ENCODE measurements at regions not wholly inside any gene's neighbourhood (a gene's known extent, or its start where the extent isn't known, plus 50 kb on each side); places are given as distances from the start of the nearest gene placed in this dataset.
"Not testable (repeated sequence)": the region's sequence is repeated elsewhere in the genome, so short reads cannot be mapped to it uniquely, and the experiment has no call there.

DNA sequence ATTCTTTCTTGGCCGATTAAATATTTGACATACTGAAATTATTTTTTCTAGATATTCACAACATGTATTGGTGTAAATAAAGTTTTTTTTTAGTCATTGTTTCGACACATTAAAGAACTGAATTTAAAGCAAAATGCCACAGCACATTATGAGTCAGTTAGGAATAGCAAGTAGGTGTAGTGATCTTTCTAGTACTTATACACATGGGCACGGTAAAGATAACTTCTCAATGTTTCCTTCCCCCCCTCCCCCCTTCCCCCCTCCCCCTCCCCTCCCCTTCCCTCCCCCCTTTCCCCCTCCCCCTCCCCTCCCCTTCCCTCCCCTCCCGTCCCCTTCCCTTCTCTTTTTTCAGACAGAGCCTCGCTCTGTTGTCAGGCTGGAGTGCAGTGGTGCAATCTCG lies 1269.9 kb downstream of the ADGRL3 start:
- TF ChIP-seq POLR2A (IDR thresholded peaks at IDR 0.05; ENCODE audit: low read depth, low read length), result no peak
- no peak for DNase-seq (ENCODE audit: insufficient read length, low spot score)
- FAIRE-seq, result no peak

DNA sequence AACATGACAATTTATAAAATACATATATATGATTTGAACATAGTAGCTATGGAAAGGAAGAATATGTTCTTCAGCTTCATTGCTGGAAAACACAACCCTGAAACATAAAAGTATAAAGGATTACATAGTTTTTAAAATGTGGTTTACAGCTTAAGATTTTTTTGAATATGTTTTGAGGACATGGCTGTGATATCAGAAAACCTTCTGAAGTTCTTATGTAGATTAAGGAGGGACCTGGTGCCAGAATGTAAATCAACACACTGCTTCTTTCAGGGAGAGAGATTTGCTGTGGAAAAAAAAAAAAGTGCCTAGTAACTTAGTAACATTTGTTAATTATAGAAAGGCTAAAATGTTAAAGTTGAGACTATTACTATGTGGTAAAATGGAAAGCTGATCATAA lies 1261.8 kb downstream of the ADGRL3 start:
- no peak for FAIRE-seq
- TF ChIP-seq POLR2A (IDR thresholded peaks at IDR 0.05; ENCODE audit: low read depth, low read length), result no peak
- DNase-seq (ENCODE audit: insufficient read length, low spot score), result no peak

DNA sequence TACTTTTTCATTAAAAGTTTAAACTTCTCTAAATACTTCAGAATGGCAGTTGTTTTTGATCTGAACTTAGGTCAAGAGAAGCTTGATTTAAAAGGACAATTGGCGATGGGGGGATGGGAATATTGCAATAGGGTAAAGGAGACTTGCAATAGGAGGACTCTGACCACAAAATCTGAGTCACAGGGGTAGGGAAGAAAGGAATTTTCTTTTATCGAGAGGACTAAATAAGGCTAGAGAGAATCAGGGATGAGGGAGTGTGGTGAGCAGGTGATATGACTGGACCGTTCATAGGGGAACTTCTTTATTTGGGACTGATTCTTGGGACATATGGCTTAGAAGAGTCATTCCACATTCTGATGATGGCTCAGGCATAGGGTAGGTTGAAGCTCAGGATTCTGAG lies 1260.2 kb downstream of the ADGRL3 start:
- FAIRE-seq, result no peak
- no peak for DNase-seq (ENCODE audit: insufficient read length, low spot score)
- no peak for TF ChIP-seq POLR2A (IDR thresholded peaks at IDR 0.05; ENCODE audit: low read depth, low read length)

DNA sequence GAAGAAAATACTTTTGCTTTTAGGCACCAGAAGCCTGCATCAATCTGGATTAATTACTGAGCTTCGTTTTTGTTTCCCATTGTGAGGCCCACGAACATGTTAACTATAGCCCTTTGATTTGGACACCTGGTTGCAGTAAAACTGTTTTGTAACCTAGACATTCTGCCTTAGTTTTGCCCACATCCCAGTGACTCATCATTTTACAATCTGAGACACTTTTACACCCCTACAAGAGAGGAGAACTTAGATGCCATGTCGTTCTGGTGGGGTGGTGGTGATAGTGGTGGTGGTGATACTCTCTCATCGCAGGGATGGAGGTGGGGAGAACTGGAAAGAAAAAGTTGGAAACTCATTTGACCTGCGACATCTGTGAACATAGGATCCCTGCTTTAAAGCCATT lies 1257.2 kb downstream of the ADGRL3 start:
- FAIRE-seq (no peak), DNase-seq (ENCODE audit: insufficient read length, low spot score) (no peak)
- no peak for TF ChIP-seq POLR2A (IDR thresholded peaks at IDR 0.05; ENCODE audit: low read depth, low read length)

DNA sequence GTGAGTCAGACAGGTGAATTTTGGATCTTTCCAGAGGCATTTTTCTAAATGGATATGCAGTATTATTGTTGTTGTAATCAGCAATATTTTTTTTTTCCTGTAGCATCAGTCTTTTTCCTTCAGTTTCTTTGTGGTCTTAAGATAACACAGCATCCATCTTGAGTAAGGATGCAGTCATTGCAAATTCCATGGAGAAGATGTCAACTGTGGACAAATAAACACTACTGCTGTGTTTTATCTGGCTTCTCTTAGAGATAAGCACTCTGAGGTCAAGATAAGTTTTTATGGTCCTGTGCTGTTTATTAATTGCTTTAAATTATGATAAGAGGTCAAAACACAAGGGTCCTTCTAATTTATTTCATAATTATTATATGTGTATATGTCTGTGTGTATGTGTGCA lies 1255.7 kb downstream of the ADGRL3 start:
- no peak for DNase-seq (ENCODE audit: insufficient read length, low spot score)
- no peak for TF ChIP-seq POLR2A (IDR thresholded peaks at IDR 0.05; ENCODE audit: low read depth, low read length)
- no peak for FAIRE-seq

DNA sequence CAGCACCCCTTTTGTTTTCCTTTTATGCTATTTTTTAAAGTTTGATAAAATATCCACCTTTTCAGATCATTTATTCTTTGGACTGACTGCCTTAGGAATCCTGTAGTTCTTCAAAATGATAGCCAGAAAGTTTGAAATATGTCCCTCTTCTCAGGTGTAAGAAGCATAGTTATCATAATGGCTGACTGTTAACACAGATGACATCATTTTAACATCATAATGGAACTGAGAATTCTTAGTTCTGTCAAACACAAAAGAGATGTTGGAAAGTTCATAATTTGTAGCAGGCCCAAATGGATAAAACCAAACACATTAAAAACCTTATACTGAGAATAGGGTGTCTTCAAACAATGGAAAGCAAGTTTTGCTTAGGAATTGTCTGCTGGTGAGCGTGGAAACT lies 1254.4 kb downstream of the ADGRL3 start:
- DNase-seq (ENCODE audit: insufficient read length, low spot score), result no peak
- no peak for TF ChIP-seq POLR2A (IDR thresholded peaks at IDR 0.05; ENCODE audit: low read depth, low read length)
- FAIRE-seq, result no peak

DNA sequence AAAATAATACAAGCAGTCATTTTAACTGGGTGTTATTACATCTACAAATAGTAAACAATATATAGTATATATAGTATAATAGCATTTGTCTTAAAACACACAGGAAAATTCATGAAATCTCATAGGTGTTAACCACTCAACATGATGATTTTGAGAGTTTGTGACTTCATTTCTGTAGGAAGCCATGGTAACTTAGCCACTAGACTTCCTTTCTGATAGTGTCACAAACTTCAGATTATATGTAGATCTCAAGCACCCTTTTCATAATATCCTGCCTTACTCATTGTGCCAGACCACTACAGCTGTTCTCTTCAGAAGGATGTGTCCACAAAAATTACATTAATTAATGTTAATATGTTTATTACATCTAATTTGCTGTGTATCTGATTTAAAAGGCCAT lies 1250.6 kb downstream of the ADGRL3 start:
- no peak for TF ChIP-seq POLR2A (IDR thresholded peaks at IDR 0.05; ENCODE audit: low read depth, low read length)
- DNase-seq (ENCODE audit: insufficient read length, low spot score), result no peak
- no peak for FAIRE-seq

DNA sequence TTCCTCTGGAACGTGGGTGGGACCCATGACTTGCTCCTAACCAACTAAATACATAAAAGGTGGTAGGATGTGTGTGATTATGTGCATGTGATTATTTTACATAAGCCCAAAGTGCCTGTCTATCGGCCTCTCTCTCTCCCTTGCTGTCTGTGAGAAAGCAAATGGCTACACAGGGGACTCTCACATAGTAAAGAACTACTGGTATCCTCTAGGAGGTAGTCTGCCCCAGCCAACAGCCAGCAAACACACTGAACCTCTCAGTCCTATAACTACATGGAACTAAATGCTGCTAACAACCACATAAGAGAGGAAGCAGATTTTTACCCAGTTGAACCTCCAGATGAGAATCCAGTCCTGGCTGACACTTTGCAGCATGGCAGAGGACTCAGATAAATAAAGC lies 1249.4 kb downstream of the ADGRL3 start:
- no peak for TF ChIP-seq POLR2A (IDR thresholded peaks at IDR 0.05; ENCODE audit: low read depth, low read length)
- FAIRE-seq, result no peak
- DNase-seq (ENCODE audit: insufficient read length, low spot score), result no peak

DNA sequence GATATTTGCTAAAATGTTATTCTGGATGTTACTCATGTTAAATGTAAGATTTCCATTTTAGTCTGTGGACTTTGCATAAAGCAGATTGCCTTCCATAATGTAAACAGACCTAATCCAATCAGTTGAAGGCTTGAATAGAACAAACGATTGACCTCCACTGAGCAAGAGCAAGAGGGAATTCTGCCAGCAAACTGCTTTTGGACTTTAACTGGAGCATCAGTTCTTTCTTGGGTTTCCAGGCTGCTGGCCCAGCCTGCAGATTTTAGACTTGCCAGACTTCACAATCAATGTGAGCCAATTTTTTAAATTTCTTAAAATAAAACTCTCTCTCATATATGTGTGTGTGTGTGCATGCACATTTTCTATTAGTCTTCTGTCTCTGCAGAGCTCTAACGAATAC lies 1248.8 kb downstream of the ADGRL3 start:
- DNase-seq (ENCODE audit: insufficient read length, low spot score), result no peak
- no peak for TF ChIP-seq POLR2A (IDR thresholded peaks at IDR 0.05; ENCODE audit: low read depth, low read length)
- no peak for FAIRE-seq

DNA sequence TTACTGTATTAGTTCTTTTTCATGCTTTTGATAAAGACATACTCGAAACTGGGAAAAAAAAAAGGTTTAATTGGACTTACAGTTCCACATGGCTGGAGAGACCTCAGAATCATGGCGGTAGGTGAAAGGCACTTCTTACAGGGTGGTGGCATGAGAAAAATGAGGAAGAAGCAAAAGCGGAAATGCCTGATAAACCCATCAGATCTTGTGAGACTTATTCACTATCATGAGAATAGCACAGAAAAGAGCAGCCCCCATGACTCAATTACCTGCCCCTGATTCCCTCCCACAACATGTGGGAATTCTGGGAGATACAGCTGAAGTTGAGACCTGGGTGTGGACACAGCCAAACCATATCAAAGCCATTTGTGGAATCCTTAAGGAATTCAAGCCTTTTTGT lies 1238.9 kb downstream of the ADGRL3 start:
- TF ChIP-seq POLR2A (IDR thresholded peaks at IDR 0.05; ENCODE audit: low read depth, low read length), result no peak
- no peak for FAIRE-seq
- no peak for DNase-seq (ENCODE audit: insufficient read length, low spot score)

DNA sequence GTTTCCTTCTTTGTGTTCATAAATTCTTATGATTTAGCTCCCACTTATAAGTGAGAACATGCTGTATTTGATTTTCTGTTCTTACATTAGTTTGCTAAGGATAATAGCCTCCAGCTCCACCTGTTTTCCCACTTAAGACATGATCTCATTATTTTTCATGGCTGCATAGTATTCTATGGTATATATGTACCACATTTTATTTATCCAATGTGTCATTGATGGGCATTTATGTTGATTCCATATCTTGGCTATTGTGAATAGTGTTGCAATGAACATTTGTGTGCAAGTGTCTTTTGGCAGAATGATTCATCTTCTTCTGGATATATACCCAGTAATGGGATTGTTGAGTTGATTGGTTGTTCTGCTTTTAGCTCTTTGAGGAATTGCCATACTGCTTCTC lies 1234.8 kb downstream of the ADGRL3 start:
- TF ChIP-seq POLR2A (IDR thresholded peaks at IDR 0.05; ENCODE audit: low read depth, low read length), result no peak
- FAIRE-seq, result no peak
- no peak for DNase-seq (ENCODE audit: insufficient read length, low spot score)

DNA sequence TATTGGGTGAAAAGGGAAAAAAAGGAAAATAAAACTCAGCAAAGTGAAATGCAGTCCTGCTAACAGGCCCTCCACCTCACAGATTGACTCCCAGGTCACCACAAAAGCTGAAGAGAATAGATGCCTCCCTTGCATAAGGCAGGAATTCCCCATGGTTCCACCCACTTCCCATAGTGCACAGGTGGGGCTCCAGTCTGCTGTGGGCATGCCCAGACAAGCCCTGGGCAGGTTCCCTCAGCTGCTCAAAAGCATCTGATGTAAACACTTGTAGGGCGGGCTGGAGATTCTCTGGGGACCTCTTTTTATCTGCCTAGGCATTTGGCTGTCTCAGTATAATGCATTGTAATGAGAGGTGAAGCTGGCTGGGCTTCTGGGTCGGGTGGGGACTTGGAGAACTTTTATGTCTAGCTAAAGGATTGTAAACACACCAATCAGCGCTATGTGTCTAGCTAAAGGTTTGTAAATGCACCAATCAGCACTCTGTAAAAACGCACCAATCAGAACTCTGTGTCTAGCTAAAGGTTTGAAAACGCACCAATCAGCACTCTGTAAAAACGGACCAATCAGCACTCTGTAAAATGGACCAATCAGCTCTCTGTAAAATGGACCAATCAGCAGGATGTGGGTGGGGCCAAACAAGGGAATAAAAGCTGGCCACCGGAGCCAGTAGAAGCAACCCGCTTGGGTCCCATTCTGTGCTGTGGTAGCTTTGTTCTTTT lies 1231.5 kb downstream of the ADGRL3 start:
- DNase-seq (ENCODE audit: insufficient read length, low spot score); FAIRE-seq: not testable (repeated sequence)

DNA sequence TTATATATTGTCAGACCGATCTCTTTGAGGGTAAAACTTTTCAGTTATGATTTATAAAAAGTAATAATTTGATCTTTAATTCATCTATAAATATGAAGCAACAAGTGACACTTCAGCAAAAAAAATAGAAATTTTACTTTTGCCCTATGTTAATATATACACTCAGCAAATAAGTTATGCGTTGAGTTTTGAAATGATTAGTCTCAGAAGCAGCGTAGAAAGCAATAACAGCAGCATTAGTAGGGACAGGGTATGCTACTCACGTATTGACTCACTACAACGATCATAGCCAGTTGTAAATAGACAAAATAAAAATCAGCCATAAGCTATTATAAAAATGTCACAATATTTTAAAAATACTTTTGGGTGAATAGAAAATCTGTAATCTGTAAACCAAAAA lies 1229.2 kb downstream of the ADGRL3 start:
- TF ChIP-seq POLR2A (IDR thresholded peaks at IDR 0.05; ENCODE audit: low read depth, low read length), result no peak

DNA sequence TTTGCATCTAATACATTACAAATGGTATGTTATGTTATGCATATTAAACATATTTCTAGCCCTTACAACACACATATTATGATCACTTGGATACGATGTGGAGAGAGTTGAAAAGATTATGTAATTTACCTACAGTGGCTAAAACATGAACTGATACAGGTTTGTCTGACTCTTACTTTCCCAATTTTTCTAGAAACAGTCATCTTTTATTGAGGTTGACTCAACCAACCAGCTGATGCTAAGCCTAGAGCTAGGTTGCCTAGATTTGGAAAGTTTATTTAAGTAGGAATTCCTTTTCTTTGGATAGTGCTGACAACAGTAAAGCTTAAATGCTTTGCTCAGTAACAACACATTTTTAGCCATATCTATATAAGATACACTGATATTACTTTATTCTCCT lies 1215.1 kb downstream of the ADGRL3 start:
- TF ChIP-seq POLR2A (IDR thresholded peaks at IDR 0.05; ENCODE audit: low read depth, low read length), result no peak
- no peak for FAIRE-seq
- DNase-seq (ENCODE audit: insufficient read length, low spot score), result no peak

More for the DNA sequence above, 1229.2 kb downstream of the ADGRL3 start:
- DNase-seq (ENCODE audit: insufficient read length, low spot score), result no peak
- FAIRE-seq, result no peak

DNA sequence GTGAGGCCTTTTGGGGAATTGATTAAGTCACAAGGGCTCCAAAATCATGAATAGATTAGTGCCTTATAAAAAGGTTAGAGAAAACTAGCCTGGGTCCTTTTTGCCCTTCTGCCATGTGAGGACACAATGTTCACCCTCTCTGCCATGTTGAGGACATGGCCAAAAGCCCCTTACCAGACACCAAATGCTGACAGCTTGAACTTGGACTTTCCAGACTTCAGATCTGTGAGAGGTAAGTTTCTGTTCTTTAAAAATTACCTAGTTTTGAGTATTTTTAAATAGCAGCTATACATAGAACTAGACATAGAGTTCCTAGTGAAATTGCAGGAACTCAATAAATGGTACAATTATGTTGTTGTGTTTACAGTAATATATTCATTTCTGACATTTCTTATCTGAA lies 1214.4 kb downstream of the ADGRL3 start:
- no peak for FAIRE-seq
- no peak for TF ChIP-seq POLR2A (IDR thresholded peaks at IDR 0.05; ENCODE audit: low read depth, low read length)
- no peak for DNase-seq (ENCODE audit: insufficient read length, low spot score)
